PC-9 (cell line): ENCODE measurements at regions not wholly inside any gene's neighbourhood (a gene's known extent, or its start where the extent isn't known, plus 50 kb on each side); places are given as distances from the start of the nearest gene placed in this dataset.

Experiments
- BruUV-seq: library from RNA; stranded (reverse); fragments of 400-500 nt; replicated peaks from 2 replicates; lab custom pipeline; 2021; lab: Mats Ljungman, UMichigan
- CTCF ChIA-PET: fragments of 300-600 bp; sonication (Branson Sonifier 250); formaldehyde crosslinking; loops from one replicate; lab custom pipeline; 2022; ENCODE audit warnings: antibody characterized with exemption; lab: Charles Lee
- POLR2A ChIA-PET: fragments of 300-600 bp; sonication (Branson Sonifier 250); formaldehyde crosslinking; loops from one replicate; lab custom pipeline; 2022; ENCODE audit warnings: antibody characterized with exemption; ENCODE audit not compliant: unreplicated experiment; lab: Charles Lee
- DNase-seq, 2 experiments: peaks; one replicate each; pipeline versions ENCODE4 v3.0.0 to v3.0.0-alpha.2; 2015 to 2022; ENCODE audit warnings: mixed read lengths in 1 of 2
- H2AFZ ChIP-seq: fragments of 200-600 bp; sonication (generic); 2 replicates; pipeline ENCODE4 v1.8.1; 2017; ENCODE audit warnings: antibody characterized with exemption
- H3F3A ChIP-seq: fragments of 200-600 bp; sonication (generic); 2 replicates; pipeline ENCODE4 v1.8.1; 2017; ENCODE audit warnings: antibody characterized with exemption, mild to moderate bottlenecking, low read depth; ENCODE audit not compliant: insufficient read depth
- H3K27ac ChIP-seq: fragments of 200-600 bp; sonication (generic); 2 replicates; pipeline ENCODE4 v1.6.1; 2016; ENCODE audit warnings: mixed run types
- H3K27me3 ChIP-seq: fragments of 200-600 bp; sonication (generic); 2 replicates; pipeline ENCODE4 v1.6.1; 2016; ENCODE audit warnings: low read depth, mixed run types; ENCODE audit not compliant: insufficient read depth
- H3K36me3 ChIP-seq: fragments of 200-600 bp; sonication (generic); 2 replicates; pipeline ENCODE4 v1.6.1; 2016; ENCODE audit warnings: low read depth, mixed run types
- H3K4me1 ChIP-seq: fragments of 200-600 bp; sonication (generic); replicated peaks from 2 replicates; pipeline ENCODE4 v1.6.1; 2016; ENCODE audit warnings: mixed run types; ENCODE audit not compliant: insufficient read depth
- H3K4me2 ChIP-seq: fragments of 200-600 bp; sonication (generic); 2 replicates; pipeline ENCODE4 v1.6.1; 2017; ENCODE audit warnings: mixed run types
- H3K4me3 ChIP-seq: fragments of 200-600 bp; sonication (generic); 2 replicates; pipeline ENCODE4 v1.6.1; 2016; ENCODE audit warnings: mixed run types
- H3K79me2 ChIP-seq: fragments of 200-600 bp; sonication (generic); 2 replicates; pipeline ENCODE4 v1.6.1; 2017; ENCODE audit warnings: low read depth, mixed run types
- H3K9me2 ChIP-seq: fragments of 200-600 bp; sonication (generic); 2 replicates; pipeline ENCODE4 v1.8.1; 2017; ENCODE audit warnings: mild to moderate bottlenecking; ENCODE audit not compliant: insufficient read depth
- H3K9me3 ChIP-seq: fragments of 200-600 bp; sonication (generic); 2 replicates; pipeline ENCODE4 v1.8.1; 2016; ENCODE audit warnings: low read depth; ENCODE audit not compliant: insufficient read depth
- H4K20me1 ChIP-seq: fragments of 200-600 bp; sonication (generic); 2 replicates; pipeline ENCODE4 v1.8.1; 2017; ENCODE audit not compliant: insufficient read depth
- CTCF ChIP-seq: fragments of 200-600 bp; sonication (generic); conservative IDR thresholded peaks from 2 replicates; pipeline ENCODE4 v1.6.1; 2017; ENCODE audit warnings: mixed run types, antibody characterized with exemption, mild to moderate bottlenecking, moderate library complexity
- EZH2 ChIP-seq: fragments of 200-600 bp; sonication (generic); IDR thresholded peaks from 2 replicates; pipeline ENCODE4 v1.8.0; 2017; ENCODE audit warnings: antibody characterized with exemption, low read depth
- intact Hi-C: fragments of 100-400 bp; cut with micrococcal nuclease; formaldehyde crosslinking; loops from one replicate; pipeline ENCODE4 v1.10.0; 2022; ENCODE audit not compliant: unreplicated experiment

- Histone ChIP-seq H4K20me1 (no peaks in the 10 kb centered on the region), H3K79me2 (no peaks in the 10 kb centered on the region), H3F3A (no peaks in the 10 kb centered on the region), H3K27me3 (no peaks in the 10 kb centered on the region), H3K9me2 (no peaks in the 10 kb centered on the region), H3K27ac (no peak overlapping the region), H2AFZ (no peak overlapping the region), H3K4me1 (no peaks in the 10 kb centered on the region), H3K36me3 (no peaks in the 10 kb centered on the region), H3K9me3 (no peaks in the 10 kb centered on the region), H3K4me3 (no peak overlapping the region), H3K4me2 (no peak overlapping the region)
- TF ChIP-seq CTCF (no peak), EZH2 (no peak)
- BruUV-seq = no TSS peak
- POLR2A ChIA-PET = no interaction called here
- intact Hi-C loops = no loop called here
- CTCF ChIA-PET = no interaction called here
- DNase-seq = no peak
Observed at GRCh38 chr10:126736142-126736541, 65.6 kb upstream of the C10orf90 start.

GRCh38 chr10:126736727-126737126 lies 66.2 kb upstream of the C10orf90 start:
- H3K4me3 ChIP-seq = no peak overlapping the region
- no peak overlapping the region for H3K4me2 ChIP-seq
- no peak overlapping the region for H2AFZ ChIP-seq
- ChIA-PET POLR2A (no interaction called here), CTCF (no interaction called here)
- no peak for DNase-seq
- no peaks in the 10 kb centered on the region for H3K9me2 ChIP-seq
- TF ChIP-seq EZH2 = no peak
- no peak for TF ChIP-seq CTCF
- no peaks in the 10 kb centered on the region for H3K79me2 ChIP-seq
- no peaks in the 10 kb centered on the region for H4K20me1 ChIP-seq
- H3K27me3 ChIP-seq = no peaks in the 10 kb centered on the region
- H3F3A ChIP-seq = no peaks in the 10 kb centered on the region
- BruUV-seq = no TSS peak
- no peaks in the 10 kb centered on the region for H3K36me3 ChIP-seq
- intact Hi-C loops = no loop called here
- H3K9me3 ChIP-seq = no peaks in the 10 kb centered on the region
- no peaks in the 10 kb centered on the region for H3K4me1 ChIP-seq
- no peak overlapping the region for H3K27ac ChIP-seq

GRCh38 chr10:126738001-126738400 lies 67.5 kb upstream of the C10orf90 start:
- intact Hi-C loops = no loop called here
- ChIA-PET CTCF (no interaction called here), POLR2A (no interaction called here)
- H2AFZ ChIP-seq = no peak overlapping the region
- DNase-seq = no peak
- no peaks in the 10 kb centered on the region for H3K4me1 ChIP-seq
- no TSS peak for BruUV-seq
- H3K4me2 ChIP-seq = no peak overlapping the region
- no peaks in the 10 kb centered on the region for H3K9me2 ChIP-seq
- H4K20me1 ChIP-seq = no peaks in the 10 kb centered on the region
- H3K79me2 ChIP-seq = no peaks in the 10 kb centered on the region
- no peak for TF ChIP-seq CTCF
- no peak for TF ChIP-seq EZH2
- H3F3A ChIP-seq = no peaks in the 10 kb centered on the region
- no peak overlapping the region for H3K27ac ChIP-seq
- no peak overlapping the region for H3K4me3 ChIP-seq
- H3K27me3 ChIP-seq = 0 out of 2 replicates have a peak, but pooled peaks cover under 1% of the 10 kb centered on the region
- H3K9me3 ChIP-seq = no peaks in the 10 kb centered on the region
- no peaks in the 10 kb centered on the region for H3K36me3 ChIP-seq
